HL-60/S4 (cell line): ENCODE measurements at regions not wholly inside any gene's neighbourhood (a gene's known extent, or its start where the extent isn't known, plus 50 kb on each side); places are given as distances from the start of the nearest gene placed in this dataset.
"Not testable (repeated sequence)": the region's sequence is repeated elsewhere in the genome, so short reads cannot be mapped to it uniquely, and the experiment has no call there.

Experiments
- in situ Hi-C: fragments of 300-500 bp; cut with MboI; formaldehyde crosslinking; loops from 2 replicates; pipeline ENCODE4 v1.14.3; 2022; ENCODE audit warnings: low sequenced_read_pairs

DNA sequence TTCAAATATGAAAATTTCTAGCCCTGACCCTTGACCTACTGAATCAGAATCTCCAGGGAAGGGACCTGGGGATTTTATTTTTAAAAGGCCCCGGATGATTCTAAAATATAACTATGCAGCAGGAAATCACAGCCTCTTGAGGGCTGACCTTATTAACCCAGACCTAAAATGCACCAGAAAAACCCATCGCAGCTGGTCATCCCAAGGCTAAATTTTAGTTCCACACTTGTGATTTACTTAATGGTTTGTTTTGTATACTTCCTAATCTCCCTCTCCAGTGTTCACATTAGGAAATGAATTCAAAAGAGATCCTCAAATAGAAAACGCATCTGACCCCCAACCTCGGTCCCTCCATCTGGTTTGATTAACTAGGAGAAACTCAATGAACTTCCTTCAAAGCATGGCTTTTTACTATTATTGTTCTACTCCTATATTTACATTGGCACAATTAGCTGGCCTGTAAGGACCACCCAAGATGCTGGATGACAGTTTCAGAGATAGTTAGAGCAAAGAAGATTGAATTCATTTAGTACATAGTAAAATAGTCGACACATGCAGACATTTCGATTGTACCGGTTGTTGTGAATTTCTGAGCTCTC, 147.8 kb upstream of the MED14 start:
- in situ Hi-C loops, result no loop called here

DNA sequence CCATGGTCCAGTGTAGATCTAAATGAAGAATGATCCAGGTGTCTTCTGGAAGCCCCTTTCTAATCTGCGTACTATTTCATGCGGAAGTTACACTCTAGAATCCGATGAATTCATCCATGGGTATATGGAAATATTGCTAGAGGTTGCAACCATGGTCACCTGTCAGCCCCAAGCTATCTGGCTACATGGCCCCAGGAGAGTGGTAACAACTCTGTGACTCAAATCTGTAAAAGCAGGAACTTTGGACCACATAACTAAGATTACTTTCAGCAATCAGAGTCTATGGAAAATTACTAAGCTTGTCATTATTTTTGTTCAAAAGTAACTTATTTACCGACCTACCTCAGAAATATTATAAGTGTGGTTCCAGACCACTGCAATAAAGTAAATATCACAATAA, 150.6 kb upstream of the MED14 start:
- in situ Hi-C loops, result no loop called here

DNA sequence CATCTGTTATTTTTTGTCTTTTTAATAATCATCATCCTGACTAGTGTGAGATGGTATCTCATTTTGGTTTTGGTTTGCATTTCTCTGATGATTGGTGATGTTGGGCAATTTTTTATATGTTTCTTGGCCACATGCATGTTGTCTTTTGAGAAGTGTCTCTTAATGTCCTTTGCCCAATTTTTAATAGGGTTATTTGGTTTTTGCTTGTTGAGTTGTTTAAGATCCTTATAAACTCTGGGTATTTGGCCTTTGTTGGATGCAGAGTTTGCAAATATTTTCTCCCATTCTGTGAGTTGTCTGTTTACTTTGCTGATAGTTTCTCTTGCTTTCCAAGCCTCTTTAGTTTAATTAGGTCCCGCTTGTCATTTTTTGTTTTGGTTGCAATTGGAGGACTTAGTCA, 152.1 kb upstream of the MED14 start:
- in situ Hi-C loops, result no loop called here

DNA sequence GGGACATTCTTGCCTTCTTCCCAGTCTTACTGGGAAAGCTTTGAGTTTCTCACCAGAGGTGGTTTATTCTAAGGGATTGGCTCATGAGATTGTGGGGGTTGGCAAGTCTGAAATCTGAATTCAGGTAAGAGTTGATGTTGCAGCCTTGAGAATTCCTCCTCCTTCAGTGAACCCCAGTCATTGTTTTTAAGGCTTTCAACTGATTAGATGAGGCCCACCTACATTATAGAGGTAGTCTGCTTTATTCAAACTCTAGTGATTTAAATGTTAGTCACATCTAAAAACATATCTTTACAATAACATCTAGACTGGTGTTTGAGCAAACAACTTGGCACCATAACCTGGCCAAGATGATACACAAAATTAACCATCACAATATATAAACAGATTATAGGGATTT, 156.5 kb upstream of the MED14 start:
- in situ Hi-C loops, result no loop called here

DNA sequence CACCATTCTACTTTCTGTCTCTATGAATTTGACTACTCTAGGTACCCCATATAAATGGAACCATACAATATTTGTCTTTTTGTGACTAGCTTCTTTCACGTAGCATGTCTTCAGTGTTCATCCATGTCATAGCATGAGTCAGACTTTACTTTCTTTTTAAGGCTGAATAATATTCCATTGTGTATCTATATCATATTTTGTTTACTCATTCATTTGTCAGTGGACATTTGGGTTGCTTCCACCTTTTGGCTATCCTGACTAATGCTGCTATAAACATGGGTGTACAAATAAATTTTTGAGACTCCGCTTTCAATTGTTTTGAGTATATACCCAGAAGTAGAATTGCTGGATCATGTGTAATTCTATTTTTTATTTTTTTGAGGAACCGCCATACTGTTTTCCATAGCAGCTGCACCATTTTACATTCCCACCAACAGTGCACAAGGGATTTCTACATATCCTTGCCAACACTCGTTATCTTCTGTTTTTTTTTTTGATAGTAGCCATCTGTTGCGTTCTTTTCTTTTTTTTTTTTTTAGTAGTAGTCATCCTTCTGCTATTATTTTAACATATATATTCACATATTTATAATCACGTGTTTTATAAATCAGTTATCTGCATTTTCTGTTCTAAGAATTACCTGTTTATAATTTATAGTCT, 158.0 kb upstream of the MED14 start:
- in situ Hi-C loops, result no loop called here

DNA sequence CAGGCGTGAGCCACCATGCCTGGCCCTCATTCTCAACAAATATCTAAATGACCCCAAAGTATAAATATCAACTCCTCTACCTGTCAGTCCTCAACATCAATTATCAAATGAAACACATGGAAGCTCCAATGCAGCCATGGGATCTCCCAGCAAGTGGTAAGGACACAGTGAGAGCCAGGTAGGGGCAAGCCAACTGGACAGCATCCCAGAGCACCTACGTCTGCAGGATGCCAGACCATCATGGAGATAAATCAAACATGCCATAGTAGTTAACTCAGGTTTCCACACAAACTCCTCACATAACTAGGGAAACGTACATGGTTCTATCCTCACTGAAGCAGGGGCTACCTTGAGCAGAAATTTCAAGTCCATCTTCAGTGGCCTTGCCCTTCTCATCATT, 159.9 kb upstream of the MED14 start:
- in situ Hi-C loops, result no loop called here

DNA sequence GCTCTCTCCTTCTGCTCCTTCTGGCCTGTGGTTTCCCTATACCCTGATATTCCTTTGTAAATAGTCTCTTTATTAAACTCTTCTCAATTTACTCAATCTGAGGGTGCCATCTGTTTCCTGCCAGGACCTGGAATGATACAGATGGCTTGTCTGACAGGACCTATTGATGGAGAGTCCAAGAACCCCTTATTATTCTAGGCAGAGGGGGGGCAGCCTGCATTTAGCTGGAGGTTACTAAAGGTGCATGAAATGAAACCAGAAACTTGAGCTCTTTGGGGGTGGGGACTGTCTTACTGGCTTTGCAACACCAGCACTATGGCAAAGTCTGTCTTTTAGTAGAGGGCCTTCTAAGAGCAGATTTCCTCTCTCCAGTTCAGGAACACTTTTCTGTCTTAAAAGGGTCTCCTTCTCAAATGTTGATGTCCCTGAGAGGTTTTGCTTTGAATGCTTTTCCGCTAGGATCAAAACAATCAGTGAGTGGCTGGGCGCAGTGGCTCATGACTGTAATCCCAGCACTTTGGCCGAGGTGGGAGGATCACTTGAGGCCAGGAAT, 162.5 kb upstream of the MED14 start:
- in situ Hi-C loops, result no loop called here

DNA sequence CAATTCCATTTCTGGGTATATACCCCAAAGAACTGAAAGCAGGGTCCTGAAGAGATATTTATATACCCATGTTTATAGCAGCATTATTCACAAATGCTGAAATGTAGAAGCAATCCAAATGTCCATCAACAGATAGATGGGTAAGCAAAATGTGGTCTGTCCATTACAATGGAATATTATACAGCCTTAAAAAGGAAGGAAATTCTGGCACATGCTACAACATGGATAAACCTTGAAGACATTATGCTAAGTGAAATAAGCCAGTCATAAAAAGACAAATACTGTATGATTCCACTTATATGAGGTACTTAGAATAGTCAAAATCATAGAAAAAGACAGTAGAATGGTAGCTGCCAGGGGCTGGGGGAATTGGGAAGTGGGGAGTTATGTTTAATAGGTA, 169.4 kb upstream of the MED14 start:
- in situ Hi-C loops, result not testable (repeated sequence)

DNA sequence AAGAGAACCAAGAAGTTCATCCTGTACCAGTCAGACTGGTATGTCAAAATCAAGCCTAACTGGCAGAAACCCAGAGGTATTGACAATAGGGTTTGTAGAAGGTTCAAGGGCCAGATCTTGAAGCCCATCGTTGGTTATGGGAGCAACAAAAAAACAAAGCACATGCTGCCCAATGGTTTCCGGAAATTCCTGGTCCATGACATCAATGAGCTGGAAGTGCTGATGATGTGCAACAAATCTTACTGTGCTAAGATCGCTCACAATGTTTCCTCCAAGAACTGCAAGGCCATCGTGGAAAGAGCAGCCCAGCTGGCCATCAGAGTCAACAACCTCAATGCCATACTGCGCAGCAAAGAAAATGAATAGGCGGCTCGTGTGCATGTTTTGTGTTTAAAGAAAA, 172.7 kb upstream of the MED14 start:
- in situ Hi-C loops, result no loop called here

DNA sequence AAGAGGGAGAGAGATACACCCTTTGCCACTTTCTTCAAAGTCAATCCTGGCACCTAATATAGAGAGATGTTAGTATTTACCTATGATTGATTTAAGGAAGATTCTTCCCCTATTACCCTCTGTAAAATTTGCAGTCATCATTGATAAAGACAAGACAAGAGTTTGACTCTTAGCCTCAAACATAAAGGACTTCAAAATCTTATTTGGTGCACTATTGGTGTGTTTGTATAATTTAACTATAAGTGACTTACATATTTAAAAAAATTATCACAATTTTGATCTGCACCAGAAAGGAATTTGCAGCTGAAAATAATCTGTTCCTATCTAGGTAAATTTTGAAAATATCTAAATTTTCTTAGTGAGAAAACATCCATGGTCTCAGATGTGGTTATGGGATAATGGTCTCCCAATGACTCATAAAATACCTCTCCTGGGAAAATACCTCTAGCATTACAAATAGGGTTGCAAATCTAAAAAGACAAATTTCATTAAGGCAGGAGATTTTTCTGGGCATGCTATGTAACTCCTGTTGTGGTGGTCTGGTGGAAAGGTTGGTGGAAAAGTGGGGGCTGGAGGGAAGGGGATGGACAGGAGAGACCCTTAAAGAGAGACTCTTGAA, 173.6 kb upstream of the MED14 start:
- in situ Hi-C loops, result no loop called here

DNA sequence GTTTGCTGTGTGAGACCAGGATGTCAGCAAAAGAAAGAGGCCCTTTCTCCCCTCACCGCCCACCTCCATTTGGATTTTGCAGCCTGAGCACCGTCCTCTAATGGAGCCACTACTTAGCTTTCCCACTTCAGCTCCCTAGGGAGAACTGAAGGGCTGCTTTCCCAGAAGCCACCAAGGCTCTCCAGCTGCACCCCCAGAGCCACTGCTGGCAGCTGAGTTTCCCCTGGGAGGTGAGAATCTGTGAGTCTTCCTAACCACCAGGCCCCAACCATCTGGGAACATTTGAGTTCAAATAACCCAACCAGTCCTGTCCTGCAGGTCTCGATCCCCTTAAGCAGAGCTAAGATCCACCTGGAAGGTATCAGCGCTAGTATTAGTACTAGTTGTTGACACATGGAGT, 173.1 kb upstream of the USP9X start:
- in situ Hi-C loops, result no loop called here

DNA sequence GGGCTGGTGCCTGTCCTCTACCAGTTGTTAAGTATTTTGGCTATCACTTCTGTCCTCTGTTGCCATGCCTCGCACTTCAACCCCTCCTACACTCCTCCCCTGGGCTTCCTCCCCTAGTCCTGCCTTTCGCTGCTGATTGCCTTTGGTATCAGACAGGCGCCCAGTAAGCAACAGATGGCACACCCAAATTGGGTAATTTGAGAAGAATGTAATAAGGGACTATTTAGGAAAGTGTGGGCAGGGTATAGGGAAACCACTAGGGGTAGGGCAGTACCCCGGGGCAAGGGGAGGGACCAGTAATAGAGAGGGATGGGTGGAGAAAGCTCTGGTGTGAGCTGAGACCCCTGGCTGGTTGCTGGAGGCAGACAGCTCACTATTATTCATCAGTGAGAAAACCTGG, 172.7 kb upstream of the USP9X start:
- in situ Hi-C loops, result no loop called here

DNA sequence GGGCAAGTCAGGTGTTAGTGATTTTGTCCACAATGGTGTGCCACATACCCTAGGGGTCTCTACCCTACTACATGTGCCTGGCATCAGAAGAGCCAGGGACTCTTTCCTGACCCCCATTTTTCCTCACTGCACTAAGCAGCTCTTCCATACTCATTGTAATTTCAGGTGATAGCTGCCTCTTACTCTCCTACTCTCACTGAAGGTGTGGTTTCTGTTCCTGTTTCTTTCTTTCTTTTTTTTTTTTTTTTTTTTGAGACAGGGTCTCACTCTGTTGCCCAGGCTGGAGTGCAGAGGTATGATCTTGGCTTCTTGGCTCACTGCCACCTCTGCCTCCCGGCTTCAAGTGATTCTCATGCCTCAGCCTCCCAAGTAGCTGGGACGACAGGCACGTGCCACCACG, 164.9 kb upstream of the USP9X start:
- in situ Hi-C loops, result no loop called here

DNA sequence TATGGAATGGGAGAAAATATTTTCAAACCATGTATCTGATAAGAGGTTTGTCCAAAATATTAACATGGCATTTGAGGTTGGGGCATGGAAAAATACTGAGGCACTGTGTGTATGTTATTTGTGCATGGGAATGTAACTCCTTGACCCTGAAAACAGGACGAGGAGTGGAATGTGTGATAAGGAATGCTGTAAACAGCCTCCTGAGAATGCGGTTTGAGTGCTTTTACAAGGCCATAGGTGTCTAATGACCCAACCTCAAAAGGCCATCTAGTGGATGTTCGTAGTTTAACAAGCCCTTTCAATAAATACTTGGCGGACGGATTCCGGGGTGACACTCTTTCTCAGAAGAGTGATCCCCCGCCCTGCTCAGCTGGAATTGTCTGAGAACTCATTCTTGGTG, 162.9 kb upstream of the USP9X start:
- in situ Hi-C loops, result no loop called here

DNA sequence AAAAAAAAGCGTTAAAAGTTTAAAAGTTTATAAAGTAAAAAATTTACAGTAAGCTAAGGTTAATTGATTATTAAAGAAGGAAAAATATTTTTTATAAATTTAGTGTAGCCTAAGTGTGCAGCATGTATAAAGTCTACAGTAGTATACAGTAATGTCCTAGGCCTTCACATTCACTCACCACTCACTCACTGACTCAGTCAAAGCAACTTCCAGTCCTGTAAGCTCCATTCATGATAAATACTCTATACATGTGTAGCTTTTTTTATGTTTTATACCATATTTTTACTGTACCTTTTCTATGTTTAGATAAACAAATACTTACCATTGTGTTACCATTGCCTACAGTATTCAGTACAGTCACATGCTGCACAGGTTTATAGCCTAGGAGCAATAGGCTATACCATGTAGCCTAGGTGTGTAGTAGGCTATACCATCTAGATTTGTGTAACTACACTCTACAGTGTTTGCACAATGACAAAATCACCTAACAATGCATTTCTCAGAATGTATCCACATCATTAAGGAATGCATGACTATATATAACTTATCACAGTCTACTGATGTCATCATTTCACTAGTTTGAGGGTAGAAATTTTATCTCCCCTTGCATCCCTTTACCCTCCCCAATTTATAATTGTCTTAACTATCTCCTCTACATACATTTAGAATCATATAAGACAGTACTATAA, 158.4 kb upstream of the USP9X start:
- in situ Hi-C loops, result not testable (repeated sequence)

DNA sequence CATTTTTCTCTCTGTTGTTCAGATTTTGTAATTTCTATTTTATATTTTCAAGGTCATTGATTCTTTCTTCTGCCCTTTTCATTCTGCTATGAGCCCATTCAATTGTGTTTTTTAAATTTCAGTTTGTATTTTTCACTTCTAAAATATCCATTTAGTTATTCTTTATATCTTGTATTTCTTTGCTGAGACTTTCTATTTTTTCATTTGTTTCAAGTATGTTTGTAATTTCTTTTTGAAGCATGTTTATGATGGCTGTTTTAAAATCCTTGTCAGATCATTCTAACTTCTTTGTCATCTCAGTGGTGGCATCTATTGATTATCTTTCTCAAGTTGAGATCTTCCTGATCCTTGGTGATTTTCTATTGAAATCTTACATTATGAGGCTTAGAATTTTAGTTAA, 157.2 kb upstream of the USP9X start:
- in situ Hi-C loops, result no loop called here

DNA sequence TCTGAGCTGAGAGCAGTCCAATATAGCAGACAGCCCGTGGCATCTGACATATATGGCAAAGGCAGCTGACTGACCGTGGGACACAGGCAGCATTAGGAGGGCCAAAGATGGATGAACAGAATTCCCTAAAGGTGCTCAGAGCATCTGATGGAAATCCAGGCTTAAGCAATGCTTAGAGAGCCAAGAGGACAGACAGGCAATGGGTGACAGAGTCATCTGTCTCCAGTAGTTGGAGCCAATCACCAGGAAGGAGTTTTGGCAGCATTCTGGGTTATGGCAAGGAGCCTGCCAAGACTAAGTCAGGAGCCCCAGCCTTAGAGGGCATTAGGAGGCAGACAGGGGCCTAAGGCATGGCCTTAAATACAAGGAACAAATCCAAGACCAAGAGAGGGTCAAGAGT, 153.3 kb upstream of the USP9X start:
- in situ Hi-C loops, result no loop called here

DNA sequence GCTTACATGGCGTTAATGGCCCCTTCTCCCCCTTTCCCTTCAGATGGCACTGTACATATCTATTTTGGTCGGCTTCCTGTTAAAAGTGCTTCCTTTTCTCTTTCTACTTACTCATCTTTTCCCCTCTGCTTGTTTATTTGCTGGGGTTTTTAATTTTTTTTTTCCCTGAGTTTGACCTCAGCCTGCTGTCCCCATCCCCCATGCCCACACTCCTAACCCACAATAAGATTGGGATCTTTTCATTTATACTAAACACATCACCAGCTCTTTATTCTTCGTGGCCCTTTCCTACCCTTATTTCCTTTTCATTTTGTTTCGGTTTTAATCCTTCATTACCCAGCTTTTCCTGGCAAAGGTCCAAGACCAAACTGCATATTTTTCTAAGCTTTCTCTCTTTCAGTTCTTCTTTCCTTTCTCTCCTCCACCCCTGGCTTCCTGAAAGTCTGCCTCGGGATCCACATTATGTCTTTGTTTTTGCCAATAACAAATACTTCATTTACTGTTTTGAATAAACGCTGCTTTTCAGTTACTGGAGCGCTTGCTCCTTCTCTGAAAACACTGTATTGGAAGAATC, 152.0 kb upstream of the USP9X start:
- in situ Hi-C loops, result no loop called here

DNA sequence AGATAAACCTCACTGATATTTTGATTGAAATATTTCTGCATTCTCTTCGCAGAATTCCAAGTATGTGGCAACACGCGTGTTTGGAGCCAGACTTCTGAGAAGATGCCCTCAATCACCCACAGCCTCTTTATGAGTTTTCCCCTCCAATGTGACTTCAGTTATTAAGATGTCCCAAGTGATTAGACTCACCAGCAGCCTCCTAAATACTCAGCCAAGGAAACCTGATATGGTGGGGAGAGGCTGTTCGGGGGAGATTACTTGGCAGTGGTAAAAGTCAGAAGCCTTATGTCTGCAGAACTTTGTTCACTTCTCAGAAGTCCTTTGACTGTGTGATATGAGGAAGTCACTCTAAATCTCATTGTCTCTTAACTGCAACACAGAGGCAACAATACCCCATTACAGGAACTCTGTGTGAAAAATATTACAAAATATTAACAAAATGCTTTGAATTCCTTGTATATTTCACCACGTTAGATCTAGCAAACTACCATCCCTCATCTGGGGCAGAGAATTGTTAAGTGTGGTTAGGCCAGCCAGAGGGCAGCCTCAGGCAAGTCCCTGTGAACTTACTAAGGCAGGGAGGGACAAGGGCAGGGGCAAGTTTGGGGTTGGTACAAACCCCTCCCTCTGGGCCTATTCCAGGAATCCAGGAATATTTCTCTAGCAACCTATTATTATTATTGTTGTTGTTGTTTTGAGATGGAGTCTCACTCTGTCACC, 151.4 kb upstream of the USP9X start:
- in situ Hi-C loops, result no loop called here

DNA sequence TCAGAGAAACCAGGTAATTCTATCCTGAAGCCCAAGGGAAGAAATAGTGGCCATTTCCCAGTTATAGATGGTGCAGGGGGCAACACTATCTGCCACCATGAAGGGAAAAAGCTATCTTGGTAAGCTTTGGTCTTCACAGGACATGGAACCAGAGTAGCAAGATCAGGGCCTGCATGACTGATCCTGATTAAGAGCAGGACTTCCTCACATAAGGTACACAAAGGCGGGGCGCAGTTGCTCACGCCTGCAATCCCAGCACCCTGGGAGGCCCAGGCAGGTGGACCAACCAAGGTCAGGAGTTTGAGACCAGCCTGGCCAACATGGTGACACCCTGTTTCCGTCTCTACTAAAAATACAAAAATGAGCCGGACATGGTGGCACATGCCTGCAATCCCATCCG, 148.4 kb upstream of the USP9X start:
- in situ Hi-C loops, result no loop called here

DNA sequence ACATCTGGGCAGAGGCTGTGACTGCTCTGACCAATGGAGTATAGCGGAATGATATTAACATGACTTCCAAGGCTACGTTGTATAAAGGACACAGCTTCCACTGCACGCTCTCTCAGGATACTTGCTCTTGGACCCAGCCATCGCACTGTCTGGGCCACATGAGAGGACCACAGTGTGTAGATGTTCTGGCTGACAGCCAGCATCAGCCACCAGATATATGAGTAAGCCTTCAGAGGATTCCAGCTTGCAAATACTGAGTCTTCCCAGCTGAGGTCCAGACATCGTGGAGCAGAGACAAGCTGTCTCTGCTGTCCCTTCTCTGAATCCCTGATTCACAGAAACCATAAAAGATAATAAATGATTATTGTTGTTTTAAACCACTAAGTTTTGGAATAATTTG, 146.8 kb upstream of the USP9X start:
- in situ Hi-C loops, result no loop called here
